HCT116 (cell line): ENCODE measurements at regions not wholly inside any gene's neighbourhood (a gene's known extent, or its start where the extent isn't known, plus 50 kb on each side); places are given as distances from the start of the nearest gene placed in this dataset.

Source experiments
- ATAC-seq: fragments of 200-7000 bp; cut with Tn5 transposase; 2 replicates; pipeline ENCODE4 v1.9.1; 2020; ENCODE audit warnings: mild to moderate bottlenecking, moderate library complexity
- BruUV-seq: library from RNA; stranded (reverse); fragments of 400-500 nt; replicated peaks from 2 replicates; lab custom pipeline; 2021; lab: Mats Ljungman, UMichigan
- CTCF ChIA-PET: fragments of 300-600 bp; sonication (Branson Sonifier 250); formaldehyde crosslinking; loops from one replicate; lab custom pipeline; 2021; ENCODE audit warnings: antibody characterized with exemption; lab: Charles Lee
- POLR2A ChIA-PET: fragments of 300-600, 350-600 bp; sonication (Branson Sonifier 250); formaldehyde crosslinking; loops from one replicate; lab custom pipeline; 2021; ENCODE audit warnings: antibody characterized with exemption; lab: Charles Lee
- RAD21 ChIA-PET, 2 experiments: fragments of 300-600 bp; sonication (Branson Sonifier 250); formaldehyde crosslinking; loops; one replicate each; lab custom pipeline; 2023; ENCODE audit warnings: low total read pairs in 2 of 2; ENCODE audit not compliant: uncharacterized antibody in 2 of 2, unreplicated experiment in 2 of 2, low non-redundant PET in 1 of 2; lab: Charles Lee
- DNase-seq: peaks from one replicate; pipeline ENCODE4 v3.0.0-alpha.2; 2010; ENCODE audit warnings: low read depth, low spot score
- H2AFZ ChIP-seq: fragments of 200-600 bp; shearing (Covaris generic), sonication (generic); 2 replicates; pipeline ENCODE4 v1.6.1; 2017; ENCODE audit warnings: low read depth, mixed run types, mixed read lengths, antibody characterized with exemption, low read length; ENCODE audit not compliant: poor library complexity, severe bottlenecking
- H3K27ac ChIP-seq: 2 replicates; pipeline ENCODE4 v1.5.1; 2012; ENCODE audit warnings: low read depth, low read length
- H3K27me3 ChIP-seq: fragments of 200-600 bp; sonication (generic); 2 replicates; pipeline ENCODE4 v1.6.1; 2016; ENCODE audit warnings: mixed run types, low read length, mixed read lengths; ENCODE audit not compliant: insufficient read depth
- H3K36me3 ChIP-seq, 2 experiments: fragments of 200-500 bp in 1 of 2; fragments of 200-600 bp in 1 of 2; sonication (Bioruptor generic) in 1 of 2; sonication (generic) in 1 of 2; 2 replicates each; pipeline versions ENCODE4 v1.5.1 to v1.6.1; 2014 to 2016; ENCODE audit warnings: low read length in 2 of 2, inconsistent platforms in 1 of 2, mixed read lengths in 1 of 2, mixed run types in 1 of 2; ENCODE audit not compliant: insufficient read depth in 2 of 2, control insufficient read depth in 1 of 2
- H3K4me1 ChIP-seq, 2 experiments: fragments of 200-600 bp in 1 of 2; sonication (generic) in 1 of 2; 2 replicates each; pipeline versions ENCODE4 v1.5.1 to v1.6.1; 2012 to 2017; ENCODE audit warnings: low read length in 2 of 2, inconsistent platforms in 1 of 2, mild to moderate bottlenecking in 1 of 2, mixed read lengths in 1 of 2, mixed run types in 1 of 2, moderate library complexity in 1 of 2; ENCODE audit not compliant: insufficient read depth in 2 of 2, control insufficient read depth in 1 of 2
- H3K4me2 ChIP-seq: fragments of 200-600 bp; sonication (generic); 2 replicates; pipeline ENCODE4 v1.6.1; 2017; ENCODE audit warnings: mixed run types, low read length, mixed read lengths
- H3K4me3 ChIP-seq, 2 experiments: fragments of 200-600 bp in 1 of 2; sonication (generic) in 1 of 2; replicated peaks in 1 of 2; 2 replicates each; pipeline ENCODE4 v1.5.1; 2011 to 2016; ENCODE audit warnings: low read length in 2 of 2, control low read depth in 1 of 2, low read depth in 1 of 2, mild to moderate bottlenecking in 1 of 2, mixed read lengths in 1 of 2, mixed run types in 1 of 2
- H3K79me2 ChIP-seq: fragments of 200-600 bp; sonication (generic); 2 replicates; pipeline ENCODE4 v1.6.1; 2017; ENCODE audit warnings: mild to moderate bottlenecking, mixed run types, low read length, moderate library complexity, mixed read lengths; ENCODE audit not compliant: insufficient read depth
- H3K9ac ChIP-seq: fragments of 200-600 bp; sonication (generic); 2 replicates; pipeline ENCODE4 v1.6.1; 2016; ENCODE audit warnings: low read length, mixed read lengths
- H3K9me2 ChIP-seq: fragments of 200-600 bp; sonication (generic), shearing (Covaris generic); 2 replicates; pipeline ENCODE4 v1.6.1; 2017; ENCODE audit warnings: mixed run types, mild to moderate bottlenecking, moderate library complexity; ENCODE audit not compliant: insufficient read depth
- H3K9me3 ChIP-seq, 2 experiments: fragments of 200-500 bp in 1 of 2; fragments of 200-600 bp in 1 of 2; sonication (Bioruptor generic) in 1 of 2; sonication (generic) in 1 of 2; 2 replicates each; pipeline ENCODE4 v1.6.1; 2014 to 2017; ENCODE audit warnings: low read length in 2 of 2, mixed read lengths in 2 of 2, inconsistent platforms in 1 of 2, low read depth in 1 of 2, mild to moderate bottlenecking in 1 of 2, mixed run types in 1 of 2, moderate library complexity in 1 of 2; ENCODE audit not compliant: control insufficient read depth in 1 of 2, insufficient read depth in 1 of 2
- H4K20me1 ChIP-seq: fragments of 200-600 bp; sonication (generic), shearing (Covaris generic); 2 replicates; pipeline ENCODE4 v1.6.1; 2017; ENCODE audit warnings: mixed run types, mild to moderate bottlenecking, moderate library complexity; ENCODE audit not compliant: insufficient read depth
- ATF3 ChIP-seq: IDR thresholded peaks from 2 replicates; pipeline ENCODE4 v1.6.1; 2012
- CTCF ChIP-seq, 3 experiments: fragments of 200-600 bp in 1 of 3; sonication (generic) in 1 of 3; IDR thresholded peaks in 2 of 3; conservative IDR thresholded peaks in 1 of 3; 2 replicates each; pipeline ENCODE4 v1.5.1; 2012 to 2017; ENCODE audit warnings: low read depth in 2 of 3, low read length in 2 of 3, antibody characterized with exemption in 1 of 3, borderline replicate concordance in 1 of 3, control low read depth in 1 of 3, mild to moderate bottlenecking in 1 of 3, mixed read lengths in 1 of 3, mixed run types in 1 of 3, moderate library complexity in 1 of 3; ENCODE audit not compliant: insufficient read depth in 1 of 3
- EGR1 ChIP-seq: IDR thresholded peaks from 2 replicates; pipeline ENCODE4 v1.6.1; 2012; ENCODE audit warnings: low read depth
- RAD21 ChIP-seq: IDR thresholded peaks from 2 replicates; pipeline ENCODE4 v1.6.1; 2012; ENCODE audit warnings: low read depth, mild to moderate bottlenecking
- SP1 ChIP-seq: IDR thresholded peaks from 2 replicates; pipeline ENCODE4 v1.6.1; 2012; ENCODE audit warnings: low read depth
- SRF ChIP-seq: IDR thresholded peaks from 2 replicates; pipeline ENCODE4 v1.6.1; 2012; ENCODE audit warnings: low read depth
- TCF7L2 ChIP-seq: IDR thresholded peaks from 2 replicates; pipeline ENCODE4 v1.7.0; 2011; ENCODE audit warnings: borderline replicate concordance, inconsistent platforms; ENCODE audit not compliant: insufficient read depth, insufficient read length; ENCODE audit errors: extremely low read depth
- ZBTB33 ChIP-seq: IDR thresholded peaks from 2 replicates; pipeline ENCODE4 v1.6.1; 2011; ENCODE audit warnings: mild to moderate bottlenecking, low read length, moderate library complexity; ENCODE audit not compliant: insufficient replicate concordance; ENCODE audit errors: extremely low read depth
- intact Hi-C: fragments of 100-400 bp; cut with micrococcal nuclease; formaldehyde crosslinking; loops from 2 replicates; pipeline ENCODE4 v1.10.0; 2022

GRCh38 chr9:135410421-135410820 is 69.2 kb upstream of the PPP1R26 start:
- Histone ChIP-seq H3K27me3 (peaks cover 14% of the 10 kb centered on the region; the same call in 1 of the 2 replicates), H3K27ac (no peak overlapping the region), H3K9me3 (no peaks in the 10 kb centered on the region), H3K4me3 (no peak overlapping the region), H3K4me2 (no peak overlapping the region), H2AFZ (no peak overlapping the region), H3K9ac (no peak overlapping the region), H3K4me1 (peaks cover 3 to 4% of the 10 kb centered on the region in 2 experiments; a peak in 2 of 4 replicates), H4K20me1 (no peaks in the 10 kb centered on the region), H3K9me2 (no peaks in the 10 kb centered on the region), H3K79me2 (no peaks in the 10 kb centered on the region), H3K36me3 (no peaks in the 10 kb centered on the region)
- ChIA-PET CTCF (interaction anchor here (1.1 to 3.6 kb wide), 2 partner anchors 310 to 324 kb away, joined by 3 to 16 read pairs; partner anchors contain the start of gene OLFM1), POLR2A (no interaction called here), RAD21 (interaction anchor here in 1 of 2 experiments (1.1 kb wide), 1 partner anchor 324 kb away, joined by 3 read pairs; no protein-coding TSS in a partner anchor)
- intact Hi-C loops: loop anchor here (5.0 kb wide), 1 partner anchor 633 kb away; no protein-coding TSS in a partner anchor
- DNase-seq: no peak
- TF ChIP-seq SRF (no peak), EGR1 (no peak), TCF7L2 (no peak)
- BruUV-seq: no TSS peak
- no peak for ATAC-seq

- peaks cover 3 to 4% of the 10 kb centered on the region in 2 experiments; a peak in 2 of 4 replicates for H3K4me1 ChIP-seq
- no TSS peak for BruUV-seq
- H3K27me3 ChIP-seq: peaks cover 14% of the 10 kb centered on the region; the same call in 1 of the 2 replicates
- H3K27ac ChIP-seq: no peak overlapping the region
- no peak for DNase-seq
- no peak overlapping the region for H3K9ac ChIP-seq
- H3K9me2 ChIP-seq: no peaks in the 10 kb centered on the region
- no peaks in the 10 kb centered on the region for H3K79me2 ChIP-seq
- RAD21 ChIA-PET: interaction anchor here in 1 of 2 experiments (1.1 kb wide), 1 partner anchor 325 kb away, joined by 3 read pairs; no protein-coding TSS in a partner anchor
- no peaks in the 10 kb centered on the region for H4K20me1 ChIP-seq
- TF ChIP-seq SP1 (no peak), ATF3 (no peak), RAD21 (no peak), CTCF (IDR thresholded peaks at IDR 0.05 in 2 of 3, conservative IDR thresholded peaks at IDR 0.05 in 1 of 3; ENCODE audit: borderline replicate concordance in 1 of 3, insufficient read depth in 1 of 3, low read depth in 2 of 3, low read length in 2 of 3) (no peak), ZBTB33 (no peak)
- H3K9me3 ChIP-seq: no peaks in the 10 kb centered on the region
- intact Hi-C loops: loop anchor here (5.0 kb wide), 1 partner anchor 634 kb away; no protein-coding TSS in a partner anchor
- no peak overlapping the region for H3K4me3 ChIP-seq
- POLR2A ChIA-PET: no interaction called here
- ATAC-seq: no peak
- CTCF ChIA-PET: interaction anchor here (1.1 to 3.6 kb wide), 2 partner anchors 311 to 324 kb away, joined by 3 to 16 read pairs; partner anchors contain the start of gene OLFM1
- no peak overlapping the region for H2AFZ ChIP-seq
- no peak overlapping the region for H3K4me2 ChIP-seq
- H3K36me3 ChIP-seq: no peaks in the 10 kb centered on the region
These were observed 68.6 kb upstream of the PPP1R26 start for GRCh38 chr9:135410831-135411473.
